ENCODE measurements at regions not wholly inside any gene's neighbourhood (a gene's known extent, or its start where the extent isn't known, plus 50 kb on each side); places are given as distances from the start of the nearest gene placed in this dataset.

DNA sequence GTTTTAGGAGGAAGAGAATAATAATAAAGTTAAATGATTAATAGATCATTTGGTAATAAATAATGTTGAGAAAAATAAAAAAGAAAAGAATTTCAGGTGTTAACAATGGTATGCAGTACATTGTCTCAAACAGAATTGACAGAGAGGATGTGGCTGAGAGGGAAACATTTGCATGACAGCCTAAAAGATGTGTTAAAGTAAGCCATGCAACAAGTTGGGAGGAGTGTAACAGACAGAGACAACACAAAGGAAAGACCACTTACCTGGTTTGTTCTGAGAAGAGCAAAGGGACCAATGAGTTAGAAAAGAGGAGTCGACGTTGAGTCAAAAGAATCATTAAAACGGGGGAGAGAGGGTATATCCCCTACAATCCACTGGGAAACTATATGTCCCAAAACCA lies 814.0 kb downstream of the KCNT2 start:
- H3K27ac ChIP-seq = no peak overlapping the region
- no peak overlapping the region for H3K4me3 ChIP-seq
- H3K9me3 ChIP-seq = peaks cover 0 to 8% (median 0%) of the 10 kb centered on the region in 3 donors
- intact Hi-C loops (cut with DNase I; ENCODE audit: low total_unique reads) = no loop called here
- H3K4me1 ChIP-seq = no peaks in the 10 kb centered on the region
- H3K27me3 ChIP-seq = no peaks in the 10 kb centered on the region
- TF ChIP-seq, protein P1, sequence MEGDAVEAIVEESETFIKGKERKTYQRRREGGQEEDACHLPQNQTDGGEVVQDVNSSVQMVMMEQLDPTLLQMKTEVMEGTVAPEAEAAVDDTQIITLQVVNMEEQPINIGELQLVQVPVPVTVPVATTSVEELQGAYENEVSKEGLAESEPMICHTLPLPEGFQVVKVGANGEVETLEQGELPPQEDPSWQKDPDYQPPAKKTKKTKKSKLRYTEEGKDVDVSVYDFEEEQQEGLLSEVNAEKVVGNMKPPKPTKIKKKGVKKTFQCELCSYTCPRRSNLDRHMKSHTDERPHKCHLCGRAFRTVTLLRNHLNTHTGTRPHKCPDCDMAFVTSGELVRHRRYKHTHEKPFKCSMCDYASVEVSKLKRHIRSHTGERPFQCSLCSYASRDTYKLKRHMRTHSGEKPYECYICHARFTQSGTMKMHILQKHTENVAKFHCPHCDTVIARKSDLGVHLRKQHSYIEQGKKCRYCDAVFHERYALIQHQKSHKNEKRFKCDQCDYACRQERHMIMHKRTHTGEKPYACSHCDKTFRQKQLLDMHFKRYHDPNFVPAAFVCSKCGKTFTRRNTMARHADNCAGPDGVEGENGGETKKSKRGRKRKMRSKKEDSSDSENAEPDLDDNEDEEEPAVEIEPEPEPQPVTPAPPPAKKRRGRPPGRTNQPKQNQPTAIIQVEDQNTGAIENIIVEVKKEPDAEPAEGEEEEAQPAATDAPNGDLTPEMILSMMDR (IDR thresholded peaks at IDR 0.05) = no peak
- no peaks in the 10 kb centered on the region for H3K36me3 ChIP-seq
- DNase-seq = no peak

DNA sequence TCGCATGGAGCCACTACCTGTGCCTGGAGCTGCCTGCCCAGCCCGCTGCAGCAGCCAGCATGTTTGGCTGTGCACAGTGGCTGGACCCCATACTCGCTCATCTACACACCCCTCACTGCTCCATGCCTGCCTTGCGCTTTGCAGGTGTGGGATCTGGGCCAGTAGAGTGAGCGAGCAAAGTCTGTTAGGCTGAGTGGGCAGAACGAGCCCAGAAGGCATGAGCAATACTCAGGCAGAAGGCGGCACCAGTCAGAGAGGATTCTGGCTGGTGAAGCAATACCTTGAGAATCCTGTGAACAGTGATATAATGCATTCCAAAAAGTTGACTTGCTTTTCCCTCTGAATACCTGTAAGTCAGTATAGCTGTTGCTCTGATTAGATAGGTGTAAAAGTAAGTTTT lies 816.4 kb downstream of the KCNT2 start:
- Histone ChIP-seq H3K4me3 (no peak overlapping the region), H3K9me3 (peaks cover 0 to 8% (median 0%) of the 10 kb centered on the region in 3 donors), H3K4me1 (no peaks in the 10 kb centered on the region), H3K36me3 (no peaks in the 10 kb centered on the region), H3K27me3 (no peaks in the 10 kb centered on the region), H3K27ac (no peak overlapping the region)
- intact Hi-C loops (cut with DNase I; ENCODE audit: low total_unique reads) = no loop called here
- TF ChIP-seq, protein P1 (IDR thresholded peaks at IDR 0.05) = no peak
- no peak for DNase-seq

DNA sequence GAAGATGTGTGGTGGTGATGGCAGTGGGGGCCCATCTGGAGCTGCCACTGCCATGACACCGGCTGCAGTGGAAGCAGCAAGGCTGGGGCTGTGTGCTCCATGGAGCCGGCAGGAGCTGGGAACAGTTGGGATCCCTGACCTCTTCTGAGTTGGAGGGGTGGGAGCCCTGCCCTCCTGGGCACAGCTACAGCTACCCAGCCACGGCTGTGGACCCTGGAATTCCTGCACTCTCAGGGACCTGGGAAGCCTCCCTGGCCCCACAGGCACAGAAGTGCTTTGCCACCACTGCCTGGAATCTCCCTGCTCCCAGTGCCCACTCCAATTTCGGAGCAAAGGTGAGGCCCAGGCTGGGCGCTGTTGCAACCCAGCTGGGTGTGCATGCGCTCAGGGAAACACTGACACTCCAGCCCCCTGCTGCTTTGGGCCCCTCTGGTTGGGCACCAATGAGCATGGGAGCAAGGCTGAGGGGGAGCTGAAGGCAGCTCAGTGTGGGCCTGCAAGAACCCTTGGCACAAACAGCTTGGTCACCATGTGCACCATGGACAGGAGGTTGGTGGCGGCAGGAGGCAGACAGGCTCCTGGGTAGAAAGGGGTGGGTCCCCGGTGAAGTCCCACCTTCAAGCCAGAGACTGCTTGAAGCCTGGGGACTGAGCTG lies 817.6 kb downstream of the KCNT2 start:
- Histone ChIP-seq H3K4me1 (no peaks in the 10 kb centered on the region), H3K4me3 (no peak overlapping the region), H3K27me3 (no peaks in the 10 kb centered on the region), H3K9me3 (peaks cover 0 to 8% (median 0%) of the 10 kb centered on the region in 3 donors), H3K36me3 (no peaks in the 10 kb centered on the region), H3K27ac (no peak overlapping the region)
- no peak for DNase-seq
- intact Hi-C loops (cut with DNase I; ENCODE audit: low total_unique reads) = no loop called here
- TF ChIP-seq, protein P1 (IDR thresholded peaks at IDR 0.05) = no peak

DNA sequence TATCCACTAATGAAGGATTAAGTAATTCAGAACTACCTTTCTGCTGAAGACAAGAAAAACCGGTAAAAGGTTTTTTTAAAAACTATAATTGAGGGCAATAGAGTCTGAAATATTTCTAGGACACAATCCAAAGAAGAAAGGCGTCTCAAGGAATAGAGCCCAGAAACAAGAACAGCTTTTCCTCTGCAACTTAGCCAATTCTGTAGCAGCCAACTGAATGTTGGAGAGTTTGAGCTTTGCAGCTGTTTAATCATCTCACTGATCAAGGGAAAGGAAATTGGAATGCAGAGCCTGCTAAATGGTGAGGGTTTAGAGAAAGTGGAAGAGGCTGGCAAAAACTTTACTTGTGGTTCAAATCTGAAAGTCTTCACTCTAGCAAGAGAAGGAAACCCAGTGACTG lies 818.9 kb downstream of the KCNT2 start:
- H3K36me3 ChIP-seq = no peaks in the 10 kb centered on the region
- no peaks in the 10 kb centered on the region for H3K4me1 ChIP-seq
- no peak overlapping the region for H3K27ac ChIP-seq
- no peak overlapping the region for H3K4me3 ChIP-seq
- H3K27me3 ChIP-seq = no peaks in the 10 kb centered on the region
- peaks cover 0 to 8% (median 0%) of the 10 kb centered on the region in 3 donors for H3K9me3 ChIP-seq
- intact Hi-C loops (cut with DNase I; ENCODE audit: low total_unique reads) = no loop called here
- TF ChIP-seq, protein P1 (IDR thresholded peaks at IDR 0.05) = no peak
- no peak for DNase-seq

DNA sequence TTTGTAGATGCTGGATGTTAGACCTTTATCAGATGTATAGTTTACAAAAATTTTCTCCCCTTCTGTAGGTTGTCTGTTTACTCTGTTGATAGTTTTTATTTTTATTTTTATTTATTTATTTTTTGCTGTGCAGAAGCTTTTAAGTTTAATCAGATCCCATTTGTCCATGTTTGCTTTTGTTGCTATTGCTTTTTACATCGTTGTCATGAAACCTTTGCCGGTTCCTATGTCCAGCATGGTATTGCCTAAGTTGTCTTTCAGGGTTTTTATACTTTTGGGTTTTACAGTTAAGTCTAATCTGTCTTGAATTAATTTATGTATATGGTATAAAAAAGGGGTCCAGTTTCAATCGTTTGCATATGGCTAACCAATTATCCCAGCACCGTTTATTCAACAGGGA lies 819.5 kb downstream of the KCNT2 start:
- H3K36me3 ChIP-seq = no peaks in the 10 kb centered on the region
- no peaks in the 10 kb centered on the region for H3K27me3 ChIP-seq
- H3K27ac ChIP-seq = no peak overlapping the region
- H3K4me1 ChIP-seq = no peaks in the 10 kb centered on the region
- TF ChIP-seq, protein P1 (IDR thresholded peaks at IDR 0.05) = no peak
- no peak for DNase-seq
- no peak overlapping the region for H3K4me3 ChIP-seq
- peaks cover 0 to 8% (median 0%) of the 10 kb centered on the region in 3 donors for H3K9me3 ChIP-seq
- intact Hi-C loops (cut with DNase I; ENCODE audit: low total_unique reads) = no loop called here

DNA sequence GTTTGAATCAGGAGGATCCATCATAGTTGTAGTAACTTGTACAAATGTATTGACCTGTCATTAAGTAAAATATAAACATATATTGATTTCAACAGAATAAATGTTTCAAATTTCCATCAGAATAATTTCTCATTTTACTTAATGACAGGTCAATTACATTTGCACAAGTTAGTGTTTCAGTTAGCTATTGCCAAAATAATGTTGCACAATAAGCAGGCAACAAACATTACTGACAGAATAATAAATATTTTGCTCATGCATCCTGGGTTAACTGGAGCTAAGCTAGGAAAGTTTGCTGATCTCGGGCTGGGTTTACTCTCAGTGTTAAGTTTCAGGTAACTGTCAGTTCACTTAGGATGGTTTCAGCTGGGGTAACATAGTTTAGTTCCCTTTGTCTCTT lies 822.4 kb downstream of the KCNT2 start:
- TF ChIP-seq, protein P1 (IDR thresholded peaks at IDR 0.05) = no peak
- Histone ChIP-seq H3K4me3 (no peak overlapping the region), H3K27me3 (no peaks in the 10 kb centered on the region), H3K4me1 (no peaks in the 10 kb centered on the region), H3K9me3 (peaks cover 0 to 3% (median 0%) of the 10 kb centered on the region in 3 donors), H3K36me3 (no peaks in the 10 kb centered on the region), H3K27ac (no peak overlapping the region)
- no peak for DNase-seq
- intact Hi-C loops (cut with DNase I; ENCODE audit: low total_unique reads) = no loop called here

Data from tibial artery (tissue), 4 donors.